Ovary (tissue), 3 donors: ENCODE measurements at regions not wholly inside any gene's neighbourhood (a gene's known extent, or its start where the extent isn't known, plus 50 kb on each side); places are given as distances from the start of the nearest gene placed in this dataset.

Experiments
- CTCF ChIP-seq, 3 donors: fragments of 450-650 bp in 2 of 3; fragments of 200-600 bp in 1 of 3; IDR thresholded peaks; one replicate each; pipeline versions ENCODE4 v1.5.1 to v1.8.0; 2016 to 2022; ENCODE audit warnings: antibody characterized with exemption in 3 of 3, mild to moderate bottlenecking in 1 of 3
- POLR2A ChIP-seq: fragments of 450-650 bp; IDR thresholded peaks from one replicate; pipeline ENCODE4 v1.6.1; 2017; ENCODE audit warnings: antibody characterized with exemption, mild to moderate bottlenecking, moderate library complexity
- donor health status: DM: no; HTN: no; CAD: no.

- no peak for TF ChIP-seq POLR2A
- no peak for TF ChIP-seq CTCF (IDR thresholded peaks at IDR 0.05)
These were observed 271.1 kb downstream of the RERGL start for GRCh38 chr12:17818931-17819330.
